Stimulated activated CD4-positive, alpha-beta T cell treated with anti-CD3 and anti-CD28 coated beads, Interleukin-1b, Interleukin-23, amount 100 ng/mL, for 4 hours (primary cell): ENCODE measurements at regions not wholly inside any gene's neighbourhood (a gene's known extent, or its start where the extent isn't known, plus 50 kb on each side); places are given as distances from the start of the nearest gene placed in this dataset.
"Not testable (repeated sequence)": the region's sequence is repeated elsewhere in the genome, so short reads cannot be mapped to it uniquely, and the experiment has no call there.

Source experiments
- DNase-seq, 2 donors: peaks; one replicate each; pipeline ENCODE4 v3.0.0-alpha.2; 2020; ENCODE audit warnings: low read depth in 2 of 2

DNA sequence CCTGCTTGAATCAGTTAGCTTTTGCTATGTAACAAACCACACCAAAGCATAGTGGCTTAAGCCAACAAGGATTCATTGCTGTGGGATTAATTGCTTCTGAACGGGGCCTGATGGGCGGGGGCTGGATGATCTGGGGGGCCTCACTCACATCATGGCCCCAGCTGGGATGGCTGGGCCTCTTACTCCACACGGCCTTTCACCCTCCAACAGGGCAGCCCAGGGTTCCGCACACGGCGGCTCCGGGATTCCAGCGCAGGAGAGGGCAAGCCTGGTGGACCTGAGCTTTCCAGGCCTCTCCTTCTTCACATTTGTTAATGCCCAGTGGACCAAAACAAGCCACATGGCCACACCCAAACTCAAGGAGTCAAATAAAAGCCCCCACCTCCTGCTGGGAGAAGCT lies 86.3 kb upstream of the PHLPP1 start:
- no peak for DNase-seq

DNA sequence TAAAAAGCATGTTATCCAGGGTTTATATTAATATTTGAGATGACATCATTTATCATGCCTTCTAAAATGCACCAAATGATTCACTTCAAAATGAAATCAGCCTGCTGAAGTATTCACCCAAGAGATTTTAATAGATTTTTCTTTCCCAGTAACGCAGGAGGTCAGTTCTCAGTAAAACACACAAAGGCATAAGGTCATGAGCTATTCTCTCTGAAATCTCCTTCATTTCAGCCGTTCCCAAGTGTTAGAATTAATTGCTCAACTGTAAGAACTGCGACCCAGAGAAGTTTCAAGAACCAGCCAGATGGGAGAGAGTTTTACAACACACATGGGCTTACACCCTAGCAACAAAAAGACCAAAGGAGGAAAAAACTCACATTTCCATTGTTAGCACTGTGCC lies 84.2 kb upstream of the PHLPP1 start:
- DNase-seq, result no peak

DNA sequence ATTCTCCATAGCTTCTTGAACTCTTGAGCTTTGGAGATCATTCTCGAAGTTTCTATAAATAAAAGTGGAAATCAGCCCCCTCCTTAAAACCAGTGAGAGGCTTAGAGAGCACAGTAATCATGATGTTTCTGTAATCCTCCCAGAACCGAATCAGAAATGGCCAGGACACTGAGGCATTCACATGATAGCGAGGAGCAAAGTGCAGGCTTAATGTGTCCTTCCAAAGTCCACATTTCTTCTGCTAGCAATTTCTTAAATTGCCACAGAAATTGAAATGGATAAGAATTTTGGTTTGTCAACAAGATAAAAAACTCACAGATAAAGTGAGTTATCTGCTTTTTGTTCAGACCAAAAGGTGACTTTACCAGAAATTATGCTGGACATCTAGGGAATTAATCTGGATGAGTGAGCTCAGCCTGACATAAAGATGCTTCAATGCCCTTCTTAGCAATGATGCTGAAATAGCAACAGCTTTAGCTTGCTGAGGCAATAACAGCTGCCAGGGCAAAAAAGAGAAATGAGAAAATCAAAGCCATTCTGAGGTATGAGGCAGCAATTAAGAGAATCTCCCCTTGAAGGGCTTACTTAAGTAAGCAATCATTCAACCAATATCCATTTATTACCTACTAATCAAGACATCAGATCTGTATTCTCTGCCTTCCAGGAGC lies 82.4 kb upstream of the PHLPP1 start:
- no peak for DNase-seq

DNA sequence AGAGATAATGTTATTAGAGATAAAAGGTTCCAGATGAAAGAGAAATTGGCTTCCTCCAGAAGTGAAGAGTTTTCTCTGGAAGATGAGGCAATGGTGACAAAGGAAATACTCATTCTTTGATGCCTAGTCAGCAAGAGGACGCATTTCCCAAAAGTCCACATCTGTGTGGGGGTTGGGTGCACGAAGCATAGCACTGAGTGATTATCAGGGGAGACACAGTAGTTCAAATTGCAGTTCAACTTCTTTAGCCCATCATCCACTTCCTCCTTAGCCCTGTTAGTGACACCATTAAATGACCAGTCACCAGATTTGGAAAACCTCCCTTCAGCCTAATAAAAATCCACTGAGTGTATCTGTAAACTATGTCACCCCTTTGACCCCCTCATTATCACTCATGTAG lies 80.9 kb upstream of the PHLPP1 start:
- no peak for DNase-seq

DNA sequence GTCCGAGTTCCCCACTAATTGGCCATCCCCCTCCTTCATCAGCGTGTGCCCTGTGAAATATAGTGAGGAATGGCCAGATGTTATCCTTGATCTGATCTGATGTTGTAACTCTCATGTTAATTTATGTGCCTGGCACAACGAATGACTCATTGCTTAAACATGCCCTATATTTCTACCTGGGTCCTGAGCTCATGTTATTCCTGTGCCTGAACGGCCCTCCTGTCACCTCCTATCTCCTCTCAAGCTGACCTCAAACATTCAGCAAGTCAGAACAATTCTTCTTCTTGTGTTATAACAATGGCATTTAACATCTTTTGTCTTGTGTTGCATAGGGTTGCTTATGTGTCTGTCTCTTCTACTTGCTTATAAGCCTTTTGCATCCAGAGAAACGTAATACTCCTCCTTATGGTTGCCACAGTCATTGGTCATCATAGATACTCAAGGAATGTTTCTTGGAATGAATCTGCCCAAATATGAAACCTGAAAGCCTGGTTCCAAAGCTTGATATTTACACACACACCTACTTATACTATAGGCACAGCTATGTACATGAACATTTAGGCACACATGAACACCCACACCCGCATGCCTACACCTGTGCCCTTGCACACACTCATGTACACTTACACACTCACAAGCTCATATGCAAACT lies 80.2 kb upstream of the PHLPP1 start:
- DNase-seq, result no peak

DNA sequence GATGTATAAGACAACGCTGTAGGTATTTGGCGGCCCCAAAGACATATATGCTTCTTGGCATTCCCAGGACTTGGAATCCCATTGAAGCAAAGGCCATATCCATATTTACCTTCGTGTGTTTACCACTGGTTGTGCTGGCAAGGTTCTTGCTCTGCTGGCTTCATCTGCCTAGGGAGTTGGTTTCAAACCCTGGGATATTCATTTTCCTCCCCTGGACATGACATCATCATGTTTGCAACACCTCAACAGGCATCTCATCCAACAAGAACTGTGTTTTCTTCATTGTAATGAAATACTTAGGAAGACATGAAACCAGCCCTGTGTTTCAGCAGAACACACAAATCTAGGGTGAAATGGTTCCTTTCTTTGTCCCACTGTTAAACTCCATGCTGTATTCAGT lies 77.9 kb upstream of the PHLPP1 start:
- DNase-seq, result no peak

DNA sequence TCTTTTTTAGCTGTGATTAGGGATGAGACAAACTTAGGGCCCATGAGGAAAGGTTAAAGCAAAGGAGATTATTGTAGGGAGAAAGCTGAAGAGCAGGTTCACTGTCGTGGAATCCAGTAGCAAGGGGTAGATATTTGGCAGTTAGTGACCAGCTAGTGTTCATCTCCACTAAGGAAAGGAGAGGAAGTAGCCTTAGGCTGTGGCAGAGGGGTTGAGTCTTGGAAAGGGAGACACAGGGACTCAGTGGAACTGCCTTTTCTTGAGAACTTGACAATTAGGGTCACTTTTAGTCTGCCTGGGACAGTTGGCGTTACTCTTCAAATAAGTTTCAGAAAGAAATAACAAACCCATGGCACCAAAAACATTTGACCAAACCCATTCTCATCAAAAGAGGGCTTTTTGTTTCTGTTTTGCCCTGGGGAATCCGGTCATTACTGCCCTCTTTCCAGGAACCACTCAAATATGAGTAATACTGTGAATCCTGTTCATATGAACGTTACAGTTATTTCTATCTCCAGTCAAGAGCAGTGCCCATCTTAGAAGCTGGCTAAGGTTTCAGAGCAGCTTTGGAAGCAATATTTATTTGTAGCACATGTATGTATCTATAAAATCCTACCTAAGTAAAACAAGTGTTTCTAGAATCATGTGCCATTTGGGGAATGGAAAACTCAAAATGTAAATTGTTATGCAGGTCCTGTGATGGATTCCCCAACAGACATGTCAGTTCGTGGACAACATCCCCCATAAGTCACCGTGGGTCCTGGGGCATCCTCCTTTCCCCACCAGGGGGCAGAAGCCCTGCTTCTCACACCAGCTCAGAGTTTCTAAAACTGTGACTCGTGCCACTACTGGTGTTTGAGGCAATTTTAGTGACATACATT lies 77.3 kb upstream of the PHLPP1 start:
- DNase-seq, result peak; percentile 28 to 41

DNA sequence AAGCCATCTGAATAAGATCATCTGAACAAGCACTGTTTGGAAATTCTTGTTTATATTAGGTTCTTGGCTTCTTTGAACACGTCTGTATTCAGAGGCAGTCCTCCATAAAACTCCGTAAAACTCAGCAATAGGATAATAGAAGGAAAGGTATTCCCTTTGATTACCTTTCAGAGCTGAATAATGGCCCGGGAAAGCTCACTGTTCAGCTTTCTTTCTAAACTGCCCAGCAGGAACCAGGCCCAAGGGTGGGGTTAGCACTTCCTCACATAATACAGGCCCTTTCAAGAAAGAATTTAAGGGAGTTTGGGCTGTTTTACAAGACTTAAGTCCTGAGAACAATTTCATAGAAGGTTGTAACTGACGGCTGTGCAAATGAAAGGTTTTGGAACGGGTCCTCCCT lies 72.2 kb upstream of the PHLPP1 start:
- no peak for DNase-seq

DNA sequence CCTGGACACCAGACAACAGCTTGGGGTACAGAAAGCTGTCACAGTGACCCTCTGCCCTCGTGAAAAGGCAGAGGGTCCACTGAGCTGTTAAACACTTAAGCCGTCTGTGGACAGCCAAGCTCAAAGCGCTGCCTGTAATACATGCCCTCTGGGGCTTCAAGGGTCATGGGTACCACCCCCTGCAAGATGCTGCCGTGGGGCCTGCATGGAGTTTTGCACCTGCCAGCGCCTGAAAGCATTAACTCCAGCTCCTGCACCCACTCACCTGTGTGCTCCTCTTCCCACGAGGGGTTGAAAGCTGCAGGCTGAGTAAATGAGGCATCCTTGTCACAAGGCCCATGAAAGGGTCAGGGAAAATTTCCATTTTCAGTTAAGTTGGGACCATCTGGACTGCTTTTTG lies 70.6 kb upstream of the PHLPP1 start:
- no peak for DNase-seq

DNA sequence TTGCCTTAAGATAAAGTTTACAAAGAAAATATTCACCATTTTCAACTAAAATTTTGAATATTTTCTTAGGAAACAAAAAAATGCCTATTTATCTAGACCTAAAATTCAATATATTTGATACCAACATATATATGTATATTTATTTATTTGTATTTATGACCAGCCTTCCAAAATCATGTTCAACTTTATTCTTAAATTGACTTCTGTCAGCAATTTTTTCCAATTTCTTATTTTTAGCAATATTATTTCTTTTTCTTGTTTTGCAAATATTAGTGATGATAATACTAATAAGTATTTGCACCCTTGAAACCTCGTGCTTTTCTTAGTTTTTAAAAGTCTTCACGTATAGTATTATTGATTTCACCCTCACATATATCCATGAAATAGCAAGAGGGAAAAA lies 68.2 kb upstream of the PHLPP1 start:
- no peak for DNase-seq

DNA sequence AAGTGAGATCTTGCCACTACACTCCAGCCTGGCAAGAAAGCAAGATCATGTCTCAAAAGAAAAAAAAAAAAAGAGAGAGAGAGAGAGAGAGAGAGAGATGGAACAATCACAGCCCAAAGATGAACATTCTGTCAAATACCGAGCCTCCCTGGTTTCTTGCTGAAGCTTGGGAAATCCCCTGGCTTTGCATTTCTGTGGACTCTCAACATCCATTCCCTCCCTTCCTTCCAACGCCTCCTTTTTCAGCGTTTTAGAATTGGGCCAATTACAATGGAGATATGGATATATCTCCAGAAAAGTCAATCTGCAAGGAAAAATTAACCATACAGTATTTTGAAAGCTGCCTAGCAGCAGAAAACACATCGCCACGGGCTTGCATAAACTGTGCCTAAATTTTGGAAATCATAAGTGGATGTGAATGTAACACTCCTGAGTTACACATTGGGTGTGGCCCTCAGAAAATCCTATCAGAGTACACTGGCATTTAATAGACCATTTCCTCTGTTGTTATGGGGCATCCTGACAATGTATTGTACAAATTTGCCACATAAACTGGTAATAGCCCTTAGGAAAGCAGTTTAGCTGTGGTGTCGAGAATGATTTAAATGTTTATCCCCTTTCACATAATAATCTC lies 67.2 kb upstream of the PHLPP1 start:
- no peak for DNase-seq

DNA sequence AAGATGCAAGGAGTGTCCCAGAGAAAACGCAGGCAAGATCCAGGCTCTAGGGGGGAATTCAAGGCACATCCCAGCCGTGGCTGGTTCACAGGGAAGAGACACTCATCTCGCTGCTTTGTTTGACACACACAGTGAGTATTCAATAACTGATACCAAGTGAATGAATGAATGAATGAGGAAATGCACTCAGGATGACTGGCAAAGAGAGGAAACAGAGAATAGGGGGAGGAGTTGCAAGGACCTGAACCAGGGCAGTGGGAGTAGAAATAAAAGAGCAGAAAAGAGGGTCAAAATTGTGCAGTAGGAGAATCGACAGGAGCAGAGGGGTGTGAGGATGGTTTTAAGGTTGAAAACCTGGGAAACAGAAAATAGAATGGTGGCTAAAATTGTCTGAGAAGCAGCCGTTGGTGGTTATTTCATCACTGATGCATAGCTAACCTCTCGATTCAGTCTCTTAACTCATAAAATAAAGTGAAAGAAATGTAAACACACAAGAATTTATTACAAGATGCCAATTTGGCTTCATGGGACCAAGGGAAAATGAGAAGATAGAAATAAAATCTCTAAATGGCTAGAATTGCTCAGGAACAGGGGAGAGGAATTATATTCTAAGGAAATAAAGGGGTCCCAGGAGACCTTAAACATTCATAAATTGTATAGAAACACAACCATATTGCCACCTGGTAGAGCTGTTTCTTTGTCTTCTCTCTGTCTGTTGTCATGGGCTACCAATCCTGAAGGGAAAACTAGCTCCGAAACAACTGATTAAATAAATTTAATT lies 63.9 kb upstream of the PHLPP1 start:
- no peak for DNase-seq

DNA sequence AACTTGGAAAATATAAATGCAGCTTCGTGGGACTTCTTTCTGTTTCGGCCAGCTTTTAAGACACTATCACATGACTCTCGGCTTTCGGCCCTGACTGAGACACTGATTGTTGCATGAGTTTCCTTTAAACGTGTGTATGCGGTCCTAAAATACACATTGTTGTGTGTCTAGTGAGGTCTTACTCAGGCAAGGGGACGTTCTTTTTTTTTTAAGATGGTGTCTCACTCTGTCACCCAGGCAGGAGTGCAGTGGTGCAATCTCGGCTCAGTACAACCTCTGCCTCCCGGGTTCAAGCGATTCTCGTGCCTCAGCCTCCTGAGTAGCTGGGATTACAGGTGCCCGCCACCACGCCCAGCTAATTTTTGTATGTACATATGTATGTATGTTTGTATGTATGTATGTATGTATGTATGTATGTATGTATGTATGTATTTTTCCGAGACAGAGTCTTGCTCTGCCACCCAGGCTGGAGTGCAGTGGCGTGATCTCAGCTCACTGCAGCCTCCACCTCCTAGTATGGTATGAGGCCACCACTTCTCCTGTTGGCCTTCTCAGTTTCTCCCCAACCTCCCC lies 63.2 kb upstream of the PHLPP1 start:
- DNase-seq, result not testable (repeated sequence)

DNA sequence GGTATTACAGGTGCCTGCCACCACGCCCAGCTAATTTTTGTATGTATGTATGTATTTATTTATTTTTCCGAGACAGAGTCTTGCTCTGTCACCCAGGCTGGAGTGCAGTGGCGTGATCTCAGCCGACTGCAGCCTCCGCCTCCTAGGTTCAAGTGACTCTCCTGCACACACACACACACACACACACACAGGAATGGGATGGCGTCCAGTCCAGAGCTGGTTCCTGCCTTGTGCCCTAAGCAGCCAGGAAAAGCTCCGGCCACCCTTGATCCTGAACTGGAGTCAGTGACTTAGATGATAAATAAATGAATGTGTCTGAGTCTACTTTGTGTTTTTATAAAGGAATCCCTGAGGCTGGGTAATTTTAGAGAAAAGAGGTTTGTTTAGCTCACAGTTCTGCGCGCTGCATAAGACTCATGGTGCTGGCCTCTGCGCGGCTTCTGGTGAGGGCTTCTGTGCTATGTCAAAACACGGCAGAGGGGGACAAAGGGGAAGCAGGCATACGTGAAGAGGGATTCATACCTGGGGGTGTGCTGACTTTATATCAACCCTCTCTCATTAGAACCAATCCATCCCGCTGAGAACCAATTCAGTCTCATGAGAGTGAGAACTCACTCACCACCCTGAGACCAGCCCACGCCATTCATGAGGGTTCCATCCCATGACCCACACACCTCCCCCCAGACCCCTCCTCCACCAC lies 59.7 kb upstream of the PHLPP1 start:
- DNase-seq, result no peak

DNA sequence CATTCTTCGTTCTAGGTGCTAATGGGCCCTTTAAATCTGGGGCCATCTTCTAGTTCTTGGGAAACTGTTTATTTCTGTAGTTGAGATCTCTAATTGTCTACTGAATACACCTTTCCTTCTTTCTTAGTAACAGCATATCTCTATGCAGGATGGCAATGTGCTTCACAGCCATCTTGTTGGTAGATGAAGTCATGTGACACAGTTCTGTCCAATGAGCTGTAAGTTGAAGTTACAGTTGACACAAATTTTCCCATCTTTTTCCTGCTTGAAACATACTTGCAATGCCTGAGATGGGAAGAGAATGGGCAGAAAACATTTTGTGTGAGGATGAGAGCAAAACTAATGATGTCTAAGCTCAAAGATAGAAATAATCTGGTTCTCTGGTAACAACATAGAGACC lies 57.3 kb upstream of the PHLPP1 start:
- DNase-seq, result no peak

DNA sequence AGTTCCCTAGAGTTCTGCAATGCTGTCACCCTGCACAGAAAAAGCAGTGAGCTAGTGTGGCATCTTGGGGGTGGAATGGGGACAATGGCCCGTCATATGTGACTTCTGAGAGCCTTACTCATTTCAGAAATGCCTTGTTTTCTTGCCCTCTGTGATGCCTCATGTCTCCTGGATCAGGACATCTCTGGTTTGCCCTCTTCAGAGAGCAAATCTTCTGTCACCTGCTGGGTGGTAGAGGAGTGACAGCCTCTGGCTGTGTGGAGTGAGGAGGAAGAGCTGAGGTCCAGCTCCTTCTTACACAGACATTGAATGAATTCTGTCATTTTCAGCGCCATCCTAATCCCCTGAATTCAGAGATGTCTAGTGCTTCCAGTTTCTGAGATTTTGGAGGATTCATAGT lies 55.6 kb upstream of the PHLPP1 start:
- no peak for DNase-seq

DNA sequence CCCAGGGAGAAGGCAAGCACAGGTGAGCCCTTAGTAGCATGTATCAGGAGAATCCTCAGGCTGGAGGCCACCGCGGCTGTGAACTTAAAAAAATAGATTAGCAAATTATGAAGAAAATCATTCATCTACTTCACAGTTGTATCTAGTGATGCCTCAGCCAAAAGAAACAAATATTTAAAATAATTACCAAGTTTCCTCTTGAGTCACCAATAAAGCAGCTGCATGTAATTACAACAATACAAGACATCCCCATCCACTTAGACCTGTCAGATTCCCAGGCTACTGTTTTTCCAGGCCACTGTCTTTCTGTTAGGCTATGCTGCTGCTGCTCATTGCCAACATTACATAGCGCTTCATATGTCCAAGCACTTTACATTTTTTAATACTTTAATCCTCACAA lies 54.6 kb upstream of the PHLPP1 start:
- DNase-seq, result no peak

DNA sequence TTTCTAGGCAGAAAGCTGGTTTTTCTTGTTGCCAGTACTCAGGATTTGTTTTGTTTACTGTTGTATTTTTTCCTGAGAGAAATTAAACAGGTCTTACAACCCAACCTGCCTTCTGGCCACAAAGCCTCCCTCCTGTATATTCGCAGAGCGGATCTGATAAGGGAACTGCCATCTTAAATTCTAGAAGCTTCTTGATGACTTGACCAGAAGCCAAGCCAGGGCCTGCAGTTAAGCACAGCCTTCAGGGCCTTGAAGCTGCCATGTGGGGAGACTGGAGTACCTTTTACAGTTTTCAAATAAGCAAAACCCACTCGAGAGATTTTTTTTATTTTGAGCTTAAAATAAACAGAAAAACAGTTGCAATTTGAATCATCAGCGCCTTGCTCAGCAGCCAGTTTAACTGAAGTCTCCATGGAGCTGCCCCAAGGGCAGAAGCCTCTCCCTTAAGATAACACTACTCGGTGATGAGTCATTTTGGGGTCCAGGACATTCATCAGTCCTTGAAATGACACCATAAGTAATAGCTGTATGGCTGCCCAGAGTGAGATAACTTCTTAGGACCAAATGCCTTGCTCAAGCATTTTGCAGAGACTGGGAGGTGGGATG lies 51.5 kb upstream of the PHLPP1 start:
- DNase-seq, result no peak

DNA sequence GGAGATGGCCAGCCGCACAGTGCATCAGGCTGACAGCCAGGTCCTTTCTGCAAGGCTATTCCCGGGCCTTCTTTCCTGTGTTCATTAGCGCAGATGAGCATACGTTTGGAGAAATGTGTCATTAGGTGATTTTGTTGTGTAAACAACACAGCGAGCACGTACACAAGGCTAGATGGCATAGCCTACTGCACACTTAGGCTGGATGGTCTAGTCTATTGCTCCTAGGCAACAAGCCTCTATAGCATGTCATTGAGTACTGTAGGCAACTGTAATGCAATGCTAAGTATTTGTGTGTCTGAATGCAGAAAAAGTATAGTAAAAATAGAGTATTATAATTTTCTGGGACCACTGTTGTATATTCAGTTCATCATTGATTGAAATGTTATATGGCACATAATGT lies 50.9 kb upstream of the PHLPP1 start:
- DNase-seq, result no peak

DNA sequence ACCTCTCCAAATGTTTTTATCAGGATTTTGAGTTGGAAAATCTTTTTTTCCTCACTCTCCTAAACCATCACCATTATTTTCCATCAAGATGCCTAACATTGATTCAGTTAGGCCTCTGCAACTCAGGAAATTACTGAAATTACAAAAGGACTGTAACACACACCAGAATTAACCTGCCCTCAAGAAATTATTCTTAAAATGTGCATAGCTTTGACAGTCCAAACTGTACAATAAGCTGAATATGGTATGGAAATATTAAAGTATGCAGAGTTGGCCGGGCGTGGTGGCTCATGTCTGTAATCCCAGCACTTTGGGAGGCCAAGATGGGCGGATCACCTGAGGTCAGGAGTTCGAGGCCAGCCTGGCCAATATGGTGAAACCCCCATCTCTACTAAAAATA lies 50.2 kb upstream of the PHLPP1 start:
- DNase-seq, result no peak
